ENCODE measurements at regions not wholly inside any gene's neighbourhood (a gene's known extent, or its start where the extent isn't known, plus 50 kb on each side); places are given as distances from the start of the nearest gene placed in this dataset.

DNA sequence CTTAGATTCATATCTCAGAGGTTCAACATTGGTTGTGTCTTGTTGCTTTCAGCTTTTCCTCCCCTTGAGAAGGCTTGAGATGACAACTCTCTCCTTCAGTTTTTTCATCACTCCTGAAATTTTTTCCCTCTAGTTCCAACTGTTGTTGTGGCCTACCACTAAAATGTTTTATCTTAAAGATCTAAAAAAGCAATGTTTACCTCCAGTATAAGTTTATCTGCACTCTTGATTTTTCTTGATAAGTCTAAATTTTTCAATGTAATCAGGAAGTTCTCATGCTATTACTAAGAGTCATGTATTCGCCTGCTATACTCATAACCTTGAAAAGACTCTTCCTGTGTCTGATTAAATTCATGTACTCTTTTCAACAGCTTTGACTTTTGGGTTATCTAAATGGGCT, 366.3 kb upstream of the TFPI start:
- H3K36me3 ChIP-seq (ENCODE audit: control insufficient read depth in 4 of 4, insufficient read depth in 3 of 4, low read depth in 1 of 4, low read length in 3 of 4): peaks cover 0 to 1% (median 0%) of the 10 kb centered on the region in 4 donors
- 83% methylated on average over 1 of the region's 1 CpG for WGBS

DNA sequence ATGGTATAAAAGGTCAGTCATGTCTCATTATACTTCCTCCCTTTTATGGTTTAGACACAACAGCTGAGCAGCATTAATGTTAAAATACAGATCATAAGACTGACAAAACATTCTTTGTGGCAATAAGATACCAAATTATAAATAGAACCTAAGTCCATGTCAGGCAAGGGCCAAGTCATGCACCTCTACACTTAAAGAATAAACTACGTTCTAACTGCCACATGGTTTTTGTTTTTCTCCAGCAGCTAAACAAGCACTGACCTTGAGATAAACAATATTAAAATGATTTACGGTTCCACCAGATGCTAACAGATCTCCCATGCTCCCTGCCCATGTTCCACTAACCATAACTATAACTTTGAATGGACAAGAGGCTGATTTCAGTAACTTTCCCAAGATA, 368.6 kb upstream of the TFPI start:
- Histone ChIP-seq H3K36me3 (ENCODE audit: control insufficient read depth in 4 of 4, insufficient read depth in 3 of 4, low read depth in 1 of 4, low read length in 3 of 4) (no peaks in the 10 kb centered on the region), H3K4me1 (ENCODE audit: control insufficient read depth in 4 of 4, insufficient read depth in 4 of 4, low read length in 3 of 4) (peaks cover 0 to 11% (median 3%) of the 10 kb centered on the region in 4 donors), H3K27me3 (ENCODE audit: control insufficient read depth in 4 of 4, insufficient read depth in 4 of 4, low read length in 3 of 4) (no peaks in the 10 kb centered on the region), H3K9me3 (ENCODE audit: control insufficient read depth in 4 of 4, low read length in 3 of 4) (no peaks in the 10 kb centered on the region), H3K4me3 (ENCODE audit: low read depth in 1 of 3, low read length in 3 of 3) (no peak overlapping the region), H3K27ac (ENCODE audit: low read depth in 1 of 2, low read length in 2 of 2) (no peak overlapping the region), H3K9ac (ENCODE audit: low read depth in 1 of 2, low read length in 2 of 2) (no peak overlapping the region)
- WGBS: 90% methylated on average over 2 of the region's 2 CpGs
- DNase-seq (ENCODE audit: low spot score): no peak
- TF ChIP-seq, protein P1, sequence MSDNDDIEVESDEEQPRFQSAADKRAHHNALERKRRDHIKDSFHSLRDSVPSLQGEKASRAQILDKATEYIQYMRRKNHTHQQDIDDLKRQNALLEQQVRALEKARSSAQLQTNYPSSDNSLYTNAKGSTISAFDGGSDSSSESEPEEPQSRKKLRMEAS (IDR thresholded peaks at IDR 0.05): no peak
- TF ChIP-seq, protein P2, sequence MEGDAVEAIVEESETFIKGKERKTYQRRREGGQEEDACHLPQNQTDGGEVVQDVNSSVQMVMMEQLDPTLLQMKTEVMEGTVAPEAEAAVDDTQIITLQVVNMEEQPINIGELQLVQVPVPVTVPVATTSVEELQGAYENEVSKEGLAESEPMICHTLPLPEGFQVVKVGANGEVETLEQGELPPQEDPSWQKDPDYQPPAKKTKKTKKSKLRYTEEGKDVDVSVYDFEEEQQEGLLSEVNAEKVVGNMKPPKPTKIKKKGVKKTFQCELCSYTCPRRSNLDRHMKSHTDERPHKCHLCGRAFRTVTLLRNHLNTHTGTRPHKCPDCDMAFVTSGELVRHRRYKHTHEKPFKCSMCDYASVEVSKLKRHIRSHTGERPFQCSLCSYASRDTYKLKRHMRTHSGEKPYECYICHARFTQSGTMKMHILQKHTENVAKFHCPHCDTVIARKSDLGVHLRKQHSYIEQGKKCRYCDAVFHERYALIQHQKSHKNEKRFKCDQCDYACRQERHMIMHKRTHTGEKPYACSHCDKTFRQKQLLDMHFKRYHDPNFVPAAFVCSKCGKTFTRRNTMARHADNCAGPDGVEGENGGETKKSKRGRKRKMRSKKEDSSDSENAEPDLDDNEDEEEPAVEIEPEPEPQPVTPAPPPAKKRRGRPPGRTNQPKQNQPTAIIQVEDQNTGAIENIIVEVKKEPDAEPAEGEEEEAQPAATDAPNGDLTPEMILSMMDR (IDR thresholded peaks at IDR 0.05; ENCODE audit: low read depth, low read length, missing input control): no peak
- TF ChIP-seq, protein P3, sequence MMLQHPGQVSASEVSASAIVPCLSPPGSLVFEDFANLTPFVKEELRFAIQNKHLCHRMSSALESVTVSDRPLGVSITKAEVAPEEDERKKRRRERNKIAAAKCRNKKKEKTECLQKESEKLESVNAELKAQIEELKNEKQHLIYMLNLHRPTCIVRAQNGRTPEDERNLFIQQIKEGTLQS (IDR thresholded peaks at IDR 0.05): no peak
- no peak for TF ChIP-seq SP1 (IDR thresholded peaks at IDR 0.05)
- TF ChIP-seq JUND (IDR thresholded peaks at IDR 0.05): no peak

More for the DNA sequence above, 366.3 kb upstream of the TFPI start:
- H3K27ac ChIP-seq (ENCODE audit: low read depth in 1 of 2, low read length in 2 of 2): no peak overlapping the region
- H3K9ac ChIP-seq (ENCODE audit: low read depth in 1 of 2, low read length in 2 of 2): no peak overlapping the region
- H3K9me3 ChIP-seq (ENCODE audit: control insufficient read depth in 4 of 4, low read length in 3 of 4): no peaks in the 10 kb centered on the region
- peaks cover 0 to 32% (median 18%) of the 10 kb centered on the region in 4 donors for H3K4me1 ChIP-seq (ENCODE audit: control insufficient read depth in 4 of 4, insufficient read depth in 4 of 4, low read length in 3 of 4)
- DNase-seq (ENCODE audit: low spot score): no peak
- no peak overlapping the region for H3K4me3 ChIP-seq (ENCODE audit: low read depth in 1 of 3, low read length in 3 of 3)
- no peaks in the 10 kb centered on the region for H3K27me3 ChIP-seq (ENCODE audit: control insufficient read depth in 4 of 4, insufficient read depth in 4 of 4, low read length in 3 of 4)
- TF ChIP-seq YY1 (IDR thresholded peaks at IDR 0.05): no peak
- TF ChIP-seq NR2F2 (IDR thresholded peaks at IDR 0.05): no peak
- TF ChIP-seq HNF4G (IDR thresholded peaks at IDR 0.05): no peak
- TF ChIP-seq HNF4A (conservative IDR thresholded peaks at IDR 0.05): no peak
- TF ChIP-seq, protein P1 (IDR thresholded peaks at IDR 0.05): no peak
- TF ChIP-seq, protein P4, sequence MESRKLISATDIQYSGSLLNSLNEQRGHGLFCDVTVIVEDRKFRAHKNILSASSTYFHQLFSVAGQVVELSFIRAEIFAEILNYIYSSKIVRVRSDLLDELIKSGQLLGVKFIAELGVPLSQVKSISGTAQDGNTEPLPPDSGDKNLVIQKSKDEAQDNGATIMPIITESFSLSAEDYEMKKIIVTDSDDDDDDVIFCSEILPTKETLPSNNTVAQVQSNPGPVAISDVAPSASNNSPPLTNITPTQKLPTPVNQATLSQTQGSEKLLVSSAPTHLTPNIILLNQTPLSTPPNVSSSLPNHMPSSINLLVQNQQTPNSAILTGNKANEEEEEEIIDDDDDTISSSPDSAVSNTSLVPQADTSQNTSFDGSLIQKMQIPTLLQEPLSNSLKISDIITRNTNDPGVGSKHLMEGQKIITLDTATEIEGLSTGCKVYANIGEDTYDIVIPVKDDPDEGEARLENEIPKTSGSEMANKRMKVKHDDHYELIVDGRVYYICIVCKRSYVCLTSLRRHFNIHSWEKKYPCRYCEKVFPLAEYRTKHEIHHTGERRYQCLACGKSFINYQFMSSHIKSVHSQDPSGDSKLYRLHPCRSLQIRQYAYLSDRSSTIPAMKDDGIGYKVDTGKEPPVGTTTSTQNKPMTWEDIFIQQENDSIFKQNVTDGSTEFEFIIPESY (IDR thresholded peaks at IDR 0.05): no peak
- no peak for TF ChIP-seq FOXA1 (IDR thresholded peaks at IDR 0.05)
- no peak for TF ChIP-seq RXRA (IDR thresholded peaks at IDR 0.05)
- TF ChIP-seq, protein P2 (IDR thresholded peaks at IDR 0.05; ENCODE audit: low read depth, low read length, missing input control): no peak

All from liver (tissue), 8 donors.